ENCODE measurements at regions not wholly inside any gene's neighbourhood (a gene's known extent, or its start where the extent isn't known, plus 50 kb on each side); places are given as distances from the start of the nearest gene placed in this dataset.

GRCh38 chr5:66411701-66412100, 184.5 kb upstream of the MAST4 start:
- Histone ChIP-seq H2BK20ac (ENCODE audit: low read length) (no peak overlapping the region), H3K4me3 (ENCODE audit: extremely low read depth in 1 of 4, insufficient read depth in 2 of 4, low read depth in 3 of 4, low read length in 4 of 4) (no peak overlapping the region), H3K18ac (ENCODE audit: extremely low read depth, low read length) (no peak overlapping the region), H2BK12ac (ENCODE audit: low read depth, low read length) (no peak overlapping the region), H3K56ac (replicated peaks; ENCODE audit: insufficient read length, low read depth, low read length) (no peak overlapping the region), H3K23ac (ENCODE audit: insufficient read length) (no peak overlapping the region), H3K9me3 (ENCODE audit: insufficient read depth in 2 of 2, low read depth in 1 of 2, low read length in 1 of 2) (peaks cover 0 to 3% of the 10 kb centered on the region in 2 experiments; a peak in 1 of 4 replicates), H4K20me1 (replicated peaks in 1 of 2; ENCODE audit: control insufficient read depth in 1 of 2, insufficient read depth in 2 of 2, low read length in 2 of 2) (no peaks in the 10 kb centered on the region), H4K8ac (ENCODE audit: extremely low read depth, insufficient read depth, low read length) (no peak overlapping the region), H2BK15ac (ENCODE audit: low read length) (no peak overlapping the region), H3K9ac (replicated peaks in 1 of 4; ENCODE audit: extremely low read depth in 1 of 4, low read depth in 3 of 4, low read length in 3 of 4) (no peak overlapping the region), H3K36me3 (ENCODE audit: control insufficient read depth in 2 of 4, insufficient read depth in 4 of 4, low read length in 3 of 4) (no peaks in the 10 kb centered on the region), H4K5ac (ENCODE audit: insufficient read length, low read depth, low read length) (no peak overlapping the region), H3K27ac (ENCODE audit: low read depth, low read length) (no peak overlapping the region), H2BK120ac (replicated peaks; ENCODE audit: low read depth, low read length) (no peak overlapping the region), H3K14ac (ENCODE audit: insufficient read length) (no peak overlapping the region), H3K27me3 (replicated peaks in 1 of 4; ENCODE audit: control insufficient read depth in 3 of 4, extremely low read depth in 1 of 4, insufficient read depth in 3 of 4, low read length in 3 of 4) (no peaks in the 10 kb centered on the region), H3K79me1 (ENCODE audit: low read depth, low read length) (no peaks in the 10 kb centered on the region), H3K23me2 (ENCODE audit: low read depth, low read length) (no peaks in the 10 kb centered on the region; the same call in 1 of the 2 replicates), H3K4me1 (replicated peaks in 1 of 4; ENCODE audit: control insufficient read depth in 3 of 4, insufficient read depth in 4 of 4, low read length in 3 of 4) (no peaks in the 10 kb centered on the region), H3K4ac (replicated peaks; ENCODE audit: insufficient read length, low read depth, low read length) (no peak overlapping the region), H3K4me2 (ENCODE audit: insufficient read depth in 1 of 2, low read depth in 2 of 2, low read length in 2 of 2) (no peak overlapping the region), H2BK5ac (ENCODE audit: low read depth, low read length) (no peak overlapping the region), H2AFZ (ENCODE audit: low read length) (no peak overlapping the region), H3K79me2 (ENCODE audit: control insufficient read depth in 1 of 2, insufficient read depth in 2 of 2, low read length in 2 of 2) (no peaks in the 10 kb centered on the region), H4K91ac (replicated peaks; ENCODE audit: insufficient read length, low read length) (no peak overlapping the region), H2AK5ac (ENCODE audit: low read depth, low read length) (no peak overlapping the region)
- ChIA-PET POLR2A (ENCODE audit: partially characterized antibody) (no interaction called here), CTCF (ENCODE audit: partially characterized antibody) (no interaction called here)
- FAIRE-seq (no peak), DNase-seq (ENCODE audit: low read depth in 1 of 2, low spot score in 2 of 2) (no peak)
- TF ChIP-seq SUZ12 (IDR thresholded peaks at IDR 0.05; ENCODE audit: low read length), result no peak
- TF ChIP-seq EP300 (IDR thresholded peaks at IDR 0.05; ENCODE audit: borderline replicate concordance in 1 of 2, low read depth in 2 of 2, low read length in 2 of 2), result no peak
- TF ChIP-seq SIRT6 (IDR thresholded peaks at IDR 0.05; ENCODE audit: low read length), result no peak
- TF ChIP-seq CREB1 (IDR thresholded peaks at IDR 0.05), result no peak
- no peak for TF ChIP-seq GTF2F1 (IDR thresholded peaks at IDR 0.05; ENCODE audit: borderline replicate concordance, low read depth, low read length)
- no peak for TF ChIP-seq HDAC6 (IDR thresholded peaks at IDR 0.05; ENCODE audit: low read depth, low read length)
- no peak for TF ChIP-seq RAD21 (IDR thresholded peaks at IDR 0.05 in 1 of 2, conservative IDR thresholded peaks at IDR 0.05 in 1 of 2; ENCODE audit: low read depth in 2 of 2, low read length in 2 of 2)
- TF ChIP-seq SP2 (IDR thresholded peaks at IDR 0.05; ENCODE audit: low read length), result no peak
- no peak for TF ChIP-seq POU5F1 (IDR thresholded peaks at IDR 0.05; ENCODE audit: low read depth, low read length)
- no peak for TF ChIP-seq MAX (IDR thresholded peaks at IDR 0.05)
- TF ChIP-seq CEBPB (IDR thresholded peaks at IDR 0.05; ENCODE audit: low read depth, low read length), result no peak
- no peak for TF ChIP-seq CHD1 (IDR thresholded peaks at IDR 0.05; ENCODE audit: low read depth, low read length)
- TF ChIP-seq E2F6 (IDR thresholded peaks at IDR 0.05), result no peak
- no peak for TF ChIP-seq KDM1A (IDR thresholded peaks at IDR 0.05; ENCODE audit: borderline replicate concordance, low read length)
- WGBS, 2 experiments (ENCODE audit: extremely low coverage in 1 of 2, insufficient coverage in 1 of 2, insufficient read length in 1 of 2, insufficient replicate concordance in 2 of 2, low coverage in 1 of 2, low lambda C conversion rate in 2 of 2, missing lambda C conversion rate in 1 of 2), result 85% methylated on average over 1 of the region's 1 CpG; no CpG with 5 or more reads in 1 of the 2 experiments
